Stomach (tissue), 4 donors: ENCODE measurements at regions not wholly inside any gene's neighbourhood (a gene's known extent, or its start where the extent isn't known, plus 50 kb on each side); places are given as distances from the start of the nearest gene placed in this dataset.

Experiments
- CTCF ChIP-seq, 7 experiments: fragments of 450-650 bp in 4 of 7; fragments of 200-600 bp in 3 of 7; sonication (generic) in 3 of 7; IDR thresholded peaks; one replicate each; pipeline ENCODE4 v1.5.1; 2016 to 2019; ENCODE audit warnings: antibody characterized with exemption in 7 of 7, control low read depth in 2 of 7, mild to moderate bottlenecking in 1 of 7
- EP300 ChIP-seq: sonication (generic); formaldehyde crosslinking; IDR thresholded peaks from one replicate; pipeline ENCODE4 v1.6.1; 2017; ENCODE audit warnings: antibody characterized with exemption
- POLR2A ChIP-seq, 4 donors: fragments of 450-650 bp; IDR thresholded peaks; one replicate each; pipeline ENCODE4 v1.6.1; 2016; ENCODE audit warnings: antibody characterized with exemption in 4 of 4, control low read depth in 2 of 4, mild to moderate bottlenecking in 1 of 4, moderate library complexity in 1 of 4
- POLR2AphosphoS5 ChIP-seq, 3 donors: sonication (generic); formaldehyde crosslinking; IDR thresholded peaks; one replicate each; pipeline ENCODE4 v1.6.1; 2016; ENCODE audit warnings: antibody characterized with exemption in 3 of 3

- TF ChIP-seq POLR2AphosphoS5 (IDR thresholded peaks at IDR 0.05) (no peak), POLR2A (IDR thresholded peaks at IDR 0.05) (no peak), CTCF (IDR thresholded peaks at IDR 0.05) (no peak), EP300 (no peak)
Observed at GRCh38 chr4:23720556-23720955, 169.3 kb downstream of the PPARGC1A start.
